NB4 (cell line): ENCODE measurements at regions not wholly inside any gene's neighbourhood (a gene's known extent, or its start where the extent isn't known, plus 50 kb on each side); places are given as distances from the start of the nearest gene placed in this dataset.
A peak's percentile ranks its signal among the peaks of the same experiment; 100 is the strongest.

Source experiments
- DNase-seq: peaks from one replicate; pipeline ENCODE4 v3.0.0; 2010; ENCODE audit warnings: low read depth
- H3K4me3 ChIP-seq: one replicate; pipeline ENCODE4 v1.5.1; 2011; ENCODE audit warnings: mild to moderate bottlenecking, low read depth, low read length, moderate library complexity
- CTCF ChIP-seq: IDR thresholded peaks from one replicate; pipeline ENCODE4 v1.5.1; 2012; ENCODE audit warnings: low read depth, low read length
- MAX ChIP-seq: IDR thresholded peaks from 2 replicates; pipeline ENCODE4 v1.6.1; 2011; ENCODE audit warnings: low read depth, low read length
- MYC ChIP-seq: IDR thresholded peaks from 2 replicates; pipeline ENCODE4 v1.6.1; 2011; ENCODE audit warnings: low read depth, low read length
- POLR2A ChIP-seq: IDR thresholded peaks from 2 replicates; pipeline ENCODE4 v1.6.1; 2011; ENCODE audit warnings: mild to moderate bottlenecking; ENCODE audit not compliant: insufficient read length; ENCODE audit errors: extremely low read depth

DNA sequence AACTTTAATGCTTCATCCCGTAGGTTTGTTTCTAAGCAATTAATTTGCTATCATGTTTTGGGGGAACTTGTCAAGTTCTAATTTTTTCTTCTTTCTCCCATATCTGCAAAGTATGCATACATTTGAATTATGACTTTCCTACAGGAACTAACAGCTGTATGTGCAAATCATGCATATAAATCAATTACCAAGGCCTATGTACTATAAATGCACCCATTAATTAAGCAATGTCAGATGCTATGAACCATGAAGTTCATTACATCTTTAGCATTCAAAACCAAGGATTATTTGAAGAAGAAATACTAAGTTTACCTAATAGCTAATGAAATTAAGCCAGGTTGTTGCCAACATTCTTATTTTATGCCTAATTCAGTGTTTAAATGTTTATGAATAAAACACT lies 851.3 kb downstream of the TFAP2A start:
- TF ChIP-seq MAX (no peak), MYC (no peak), POLR2A (no peak), CTCF (no peak)
- no peak for DNase-seq
- H3K4me3 ChIP-seq = no peak overlapping the region

- peak; percentile 10 for DNase-seq
- H3K4me3 ChIP-seq = no peak overlapping the region
- TF ChIP-seq POLR2A (no peak), MAX (no peak), CTCF (no peak), MYC (no peak)
Observed at GRCh38 chr6:9554806-9555205, 860.1 kb downstream of the TFAP2A start.

DNA sequence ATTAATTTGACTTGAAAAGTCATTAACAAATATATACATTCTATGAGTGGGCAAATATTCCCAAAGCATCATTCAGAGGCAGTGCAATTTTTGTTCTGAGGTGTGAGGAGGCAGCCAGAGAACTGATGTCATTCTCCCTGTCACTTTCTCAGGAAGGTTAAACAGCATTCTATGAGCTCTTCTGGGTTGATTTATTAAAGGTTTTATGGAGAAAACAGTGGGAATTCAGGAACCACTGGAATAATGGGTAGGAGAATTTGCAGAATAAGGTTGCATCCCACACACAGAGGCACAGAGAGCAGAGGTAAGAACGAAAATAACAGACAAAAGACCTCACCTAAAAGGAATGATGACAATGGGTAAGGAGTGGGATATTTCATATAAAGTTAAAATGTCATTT lies 860.6 kb downstream of the TFAP2A start:
- no peak overlapping the region for H3K4me3 ChIP-seq
- no peak for TF ChIP-seq POLR2A
- no peak for TF ChIP-seq MYC
- TF ChIP-seq MAX = no peak
- TF ChIP-seq CTCF = no peak
- no peak for DNase-seq

DNA sequence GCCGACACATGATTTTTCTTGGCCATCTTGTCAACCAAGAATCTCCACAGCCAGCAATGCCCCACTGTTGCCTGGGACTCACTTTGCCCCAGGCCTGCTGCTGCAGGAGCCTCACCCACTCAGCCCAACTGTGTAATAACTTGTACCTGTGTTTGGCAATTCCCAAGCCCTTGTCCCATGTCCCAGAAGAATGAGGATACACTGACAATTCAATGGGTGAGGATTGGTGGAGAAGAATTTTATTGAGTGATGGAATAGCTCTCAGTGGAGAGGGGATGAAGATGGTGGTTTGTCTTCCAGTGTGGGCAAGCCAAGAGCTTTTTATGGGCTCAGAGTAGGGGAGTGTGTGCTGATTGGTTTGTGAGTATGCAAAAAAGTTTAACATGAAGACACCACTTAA lies 861.9 kb downstream of the TFAP2A start:
- no peak for DNase-seq
- TF ChIP-seq MYC (no peak), CTCF (no peak), MAX (no peak), POLR2A (no peak)
- H3K4me3 ChIP-seq = no peak overlapping the region

- peak; percentile 5 for DNase-seq
- TF ChIP-seq MYC (no peak), MAX (no peak), CTCF (no peak), POLR2A (no peak)
- no peak overlapping the region for H3K4me3 ChIP-seq
Observed at GRCh38 chr6:9543649-9544048, 871.2 kb downstream of the TFAP2A start.

- TF ChIP-seq POLR2A = no peak
- TF ChIP-seq MAX = no peak
- TF ChIP-seq CTCF = peak; percentile 75
- TF ChIP-seq MYC = no peak
- H3K4me3 ChIP-seq = no peak overlapping the region
- DNase-seq = peak; percentile 62
Observed at GRCh38 chr6:9540534-9541126, 874.2 kb downstream of the TFAP2A start.
